Esophagus squamous epithelium (tissue), 4 donors: ENCODE measurements at regions not wholly inside any gene's neighbourhood (a gene's known extent, or its start where the extent isn't known, plus 50 kb on each side); places are given as distances from the start of the nearest gene placed in this dataset.

Experiments
- POLR2A ChIP-seq, 4 donors: fragments of 450-650 bp; IDR thresholded peaks; one replicate each; pipeline ENCODE4 v1.6.1; 2017; ENCODE audit warnings: antibody characterized with exemption in 4 of 4, mild to moderate bottlenecking in 4 of 4, moderate library complexity in 3 of 4
- TF ChIP-seq, protein P1 (sequence below), 6 experiments: fragments of 450-650 bp in 4 of 6; fragments of 200-600 bp in 2 of 6; sonication (generic) in 2 of 6; IDR thresholded peaks; one replicate each; pipeline ENCODE4 v1.5.1; 2016 to 2019; ENCODE audit warnings: antibody characterized with exemption in 6 of 6, mild to moderate bottlenecking in 4 of 6, moderate library complexity in 4 of 6

DNA sequence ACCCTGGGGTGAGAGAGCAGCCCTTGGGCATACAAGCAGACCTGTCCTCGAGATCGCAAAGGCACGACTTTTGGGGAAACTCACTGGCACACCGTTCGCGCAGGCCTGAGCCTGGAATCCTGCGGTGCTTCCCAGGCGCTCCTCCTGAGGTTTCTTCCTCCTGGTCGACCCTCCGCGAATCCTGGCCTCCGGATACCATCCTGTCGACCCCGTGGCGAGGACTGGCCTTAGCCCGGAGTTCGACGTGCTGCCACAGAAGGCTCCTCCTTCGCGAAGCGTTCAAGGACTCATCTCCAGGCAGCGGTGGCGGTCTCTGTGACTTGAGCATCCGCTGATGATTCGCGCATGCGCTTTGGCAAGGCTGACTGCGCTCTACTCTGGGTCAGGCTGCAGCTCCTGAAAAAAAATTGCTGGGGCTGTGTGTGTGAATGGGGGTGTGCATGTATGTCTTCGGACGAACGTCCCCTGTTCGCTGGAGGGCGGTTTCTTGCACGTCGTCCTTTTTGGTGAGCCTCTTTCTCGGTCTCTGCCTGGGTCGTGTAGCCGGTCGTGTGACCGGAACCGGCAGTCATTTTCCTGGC lies 64.4 kb upstream of the ZNF527 start:
- no peak for TF ChIP-seq POLR2A (IDR thresholded peaks at IDR 0.05)
- TF ChIP-seq, protein P1, sequence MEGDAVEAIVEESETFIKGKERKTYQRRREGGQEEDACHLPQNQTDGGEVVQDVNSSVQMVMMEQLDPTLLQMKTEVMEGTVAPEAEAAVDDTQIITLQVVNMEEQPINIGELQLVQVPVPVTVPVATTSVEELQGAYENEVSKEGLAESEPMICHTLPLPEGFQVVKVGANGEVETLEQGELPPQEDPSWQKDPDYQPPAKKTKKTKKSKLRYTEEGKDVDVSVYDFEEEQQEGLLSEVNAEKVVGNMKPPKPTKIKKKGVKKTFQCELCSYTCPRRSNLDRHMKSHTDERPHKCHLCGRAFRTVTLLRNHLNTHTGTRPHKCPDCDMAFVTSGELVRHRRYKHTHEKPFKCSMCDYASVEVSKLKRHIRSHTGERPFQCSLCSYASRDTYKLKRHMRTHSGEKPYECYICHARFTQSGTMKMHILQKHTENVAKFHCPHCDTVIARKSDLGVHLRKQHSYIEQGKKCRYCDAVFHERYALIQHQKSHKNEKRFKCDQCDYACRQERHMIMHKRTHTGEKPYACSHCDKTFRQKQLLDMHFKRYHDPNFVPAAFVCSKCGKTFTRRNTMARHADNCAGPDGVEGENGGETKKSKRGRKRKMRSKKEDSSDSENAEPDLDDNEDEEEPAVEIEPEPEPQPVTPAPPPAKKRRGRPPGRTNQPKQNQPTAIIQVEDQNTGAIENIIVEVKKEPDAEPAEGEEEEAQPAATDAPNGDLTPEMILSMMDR (IDR thresholded peaks at IDR 0.05) = no peak
